ENCODE measurements at regions not wholly inside any gene's neighbourhood (a gene's known extent, or its start where the extent isn't known, plus 50 kb on each side); places are given as distances from the start of the nearest gene placed in this dataset.

GRCh38 chr10:3693698-3694080 lies 91.3 kb downstream of the KLF6 start:
- in situ Hi-C loops (cut with HindIII; ENCODE audit: low pct_unique_long_range_greater_than_20kb, low sequenced_read_pairs): no loop called here
- DNase-seq (ENCODE audit: low read depth): no peak

GRCh38 chr10:3693022-3693697 lies 91.8 kb downstream of the KLF6 start:
- no peak for DNase-seq (ENCODE audit: low read depth)
- in situ Hi-C loops (cut with HindIII; ENCODE audit: low pct_unique_long_range_greater_than_20kb, low sequenced_read_pairs): no loop called here

GRCh38 chr10:3692387-3692999 lies 92.5 kb downstream of the KLF6 start:
- in situ Hi-C loops (cut with HindIII; ENCODE audit: low pct_unique_long_range_greater_than_20kb, low sequenced_read_pairs): no loop called here
- no peak for DNase-seq (ENCODE audit: low read depth)

DNA sequence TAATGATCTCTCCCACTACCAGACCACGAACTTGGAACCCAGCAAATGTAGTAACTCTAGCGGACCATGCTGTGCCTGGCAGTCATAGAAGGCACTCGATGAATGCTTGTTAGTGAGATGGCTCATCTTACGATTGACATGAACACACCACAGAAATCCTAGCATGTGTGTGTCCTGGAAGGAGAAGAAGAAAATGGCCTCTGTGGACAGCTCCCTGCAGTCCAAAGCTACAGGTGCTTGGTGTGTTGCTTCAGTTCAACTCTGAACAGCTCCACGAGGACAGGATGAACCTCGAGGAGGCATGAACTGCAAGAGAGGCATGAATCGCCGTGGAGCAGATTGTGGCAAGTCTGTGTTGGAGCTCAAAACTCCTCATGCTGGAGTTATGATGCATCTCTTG lies 93.5 kb downstream of the KLF6 start:
- DNase-seq (ENCODE audit: low read depth): no peak
- in situ Hi-C loops (cut with HindIII; ENCODE audit: low pct_unique_long_range_greater_than_20kb, low sequenced_read_pairs): no loop called here

DNA sequence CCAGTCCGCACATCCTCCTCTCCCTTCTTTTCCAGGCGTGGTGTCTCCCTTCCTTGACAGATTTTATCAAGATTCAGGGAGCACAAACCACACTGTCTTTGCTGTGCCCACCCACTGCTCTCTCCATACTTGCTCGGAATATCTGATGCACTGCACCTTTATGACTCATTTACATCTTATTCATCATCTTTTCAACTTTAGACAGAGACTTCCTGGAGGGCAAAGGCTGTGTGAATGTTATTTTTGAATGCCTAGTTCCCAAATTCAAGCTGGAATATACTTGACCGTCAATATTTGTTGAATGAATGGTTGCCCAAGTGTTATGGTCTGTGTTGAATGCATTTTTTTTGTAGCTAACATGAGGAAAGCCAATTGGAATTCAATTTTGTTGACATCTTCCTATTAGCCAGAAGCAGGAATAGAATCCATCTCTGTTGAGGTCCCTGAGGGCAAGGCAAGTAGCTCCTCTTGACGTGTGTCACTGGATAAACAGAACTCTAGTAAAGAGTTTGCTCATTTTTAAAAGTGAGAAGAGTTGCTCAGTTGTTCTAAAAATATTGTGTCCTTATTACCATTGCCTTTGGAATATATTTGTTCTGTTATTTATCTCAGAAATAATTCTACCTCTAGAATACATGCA lies 95.0 kb downstream of the KLF6 start:
- no peak for DNase-seq (ENCODE audit: low read depth)
- in situ Hi-C loops (cut with HindIII; ENCODE audit: low pct_unique_long_range_greater_than_20kb, low sequenced_read_pairs): no loop called here

GRCh38 chr10:3687510-3688081 lies 97.4 kb downstream of the KLF6 start:
- DNase-seq (ENCODE audit: low read depth): no peak
- in situ Hi-C loops (cut with HindIII; ENCODE audit: low pct_unique_long_range_greater_than_20kb, low sequenced_read_pairs): no loop called here

DNA sequence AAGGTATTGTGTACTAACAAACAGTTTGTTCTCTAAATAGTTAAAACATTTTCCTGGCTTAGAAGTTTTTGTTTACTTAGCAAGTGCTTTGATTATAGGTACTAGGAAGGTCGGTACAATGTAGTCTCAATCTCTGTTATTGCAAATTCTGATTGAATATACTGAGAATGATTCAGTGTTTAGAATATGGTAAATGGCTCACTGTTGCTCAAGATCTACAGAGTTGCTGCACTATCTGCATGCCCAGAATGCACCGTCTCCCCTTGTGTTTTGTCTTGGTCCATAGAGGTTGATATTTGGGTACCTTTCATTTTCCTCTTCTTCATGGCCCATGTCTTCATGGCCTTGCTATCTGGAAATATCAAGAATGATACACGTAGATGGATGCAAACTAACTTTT lies 99.6 kb downstream of the KLF6 start:
- in situ Hi-C loops (cut with HindIII; ENCODE audit: low pct_unique_long_range_greater_than_20kb, low sequenced_read_pairs): no loop called here

DNA sequence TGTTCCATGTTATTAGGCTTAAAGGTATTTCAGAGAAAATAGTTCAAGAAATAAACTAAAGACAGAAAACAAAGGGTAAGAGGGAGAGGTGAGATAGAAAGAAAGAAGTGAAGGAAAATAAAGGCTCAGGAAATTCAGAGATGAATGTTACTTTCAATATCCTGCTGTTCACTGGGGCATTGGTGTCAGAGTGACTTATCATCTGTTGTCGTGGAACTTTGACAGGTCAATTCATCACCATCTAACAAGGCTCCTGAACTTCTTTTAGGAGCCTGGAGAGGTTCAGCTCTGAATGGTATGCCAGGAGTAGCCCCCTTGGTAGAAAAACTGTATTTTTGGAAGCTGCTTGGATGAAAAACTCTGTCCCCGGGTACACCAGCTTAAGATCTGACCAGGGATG lies 100.1 kb downstream of the KLF6 start:
- no peak for DNase-seq (ENCODE audit: low read depth)
- in situ Hi-C loops (cut with HindIII; ENCODE audit: low pct_unique_long_range_greater_than_20kb, low sequenced_read_pairs): no loop called here

More for the DNA sequence above, 99.6 kb downstream of the KLF6 start:
- DNase-seq (ENCODE audit: low read depth): no peak

- no peak for DNase-seq (ENCODE audit: low read depth)
- in situ Hi-C loops (cut with HindIII; ENCODE audit: low pct_unique_long_range_greater_than_20kb, low sequenced_read_pairs): no loop called here
Observed at GRCh38 chr10:3683560-3683959, 101.4 kb downstream of the KLF6 start.

DNA sequence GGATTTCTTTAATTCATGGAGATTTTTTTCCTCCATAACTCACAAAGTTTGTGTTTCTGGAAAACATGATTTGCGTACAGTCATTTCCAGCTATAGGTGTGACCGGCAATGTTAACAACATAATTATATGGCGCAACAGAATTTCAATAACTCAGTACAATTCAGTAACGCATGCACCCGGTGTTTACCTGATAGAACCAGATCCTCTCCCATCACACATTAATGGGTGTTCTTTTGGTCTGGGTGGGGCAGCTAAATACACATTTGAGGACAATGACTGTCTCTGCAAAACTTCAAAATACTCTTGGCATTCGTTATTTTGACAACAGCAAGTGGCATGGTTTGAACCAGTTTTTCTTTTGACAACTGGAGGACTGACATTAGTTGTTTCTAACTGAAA lies 102.3 kb downstream of the KLF6 start:
- no peak for DNase-seq (ENCODE audit: low read depth)
- in situ Hi-C loops (cut with HindIII; ENCODE audit: low pct_unique_long_range_greater_than_20kb, low sequenced_read_pairs): no loop called here

DNA sequence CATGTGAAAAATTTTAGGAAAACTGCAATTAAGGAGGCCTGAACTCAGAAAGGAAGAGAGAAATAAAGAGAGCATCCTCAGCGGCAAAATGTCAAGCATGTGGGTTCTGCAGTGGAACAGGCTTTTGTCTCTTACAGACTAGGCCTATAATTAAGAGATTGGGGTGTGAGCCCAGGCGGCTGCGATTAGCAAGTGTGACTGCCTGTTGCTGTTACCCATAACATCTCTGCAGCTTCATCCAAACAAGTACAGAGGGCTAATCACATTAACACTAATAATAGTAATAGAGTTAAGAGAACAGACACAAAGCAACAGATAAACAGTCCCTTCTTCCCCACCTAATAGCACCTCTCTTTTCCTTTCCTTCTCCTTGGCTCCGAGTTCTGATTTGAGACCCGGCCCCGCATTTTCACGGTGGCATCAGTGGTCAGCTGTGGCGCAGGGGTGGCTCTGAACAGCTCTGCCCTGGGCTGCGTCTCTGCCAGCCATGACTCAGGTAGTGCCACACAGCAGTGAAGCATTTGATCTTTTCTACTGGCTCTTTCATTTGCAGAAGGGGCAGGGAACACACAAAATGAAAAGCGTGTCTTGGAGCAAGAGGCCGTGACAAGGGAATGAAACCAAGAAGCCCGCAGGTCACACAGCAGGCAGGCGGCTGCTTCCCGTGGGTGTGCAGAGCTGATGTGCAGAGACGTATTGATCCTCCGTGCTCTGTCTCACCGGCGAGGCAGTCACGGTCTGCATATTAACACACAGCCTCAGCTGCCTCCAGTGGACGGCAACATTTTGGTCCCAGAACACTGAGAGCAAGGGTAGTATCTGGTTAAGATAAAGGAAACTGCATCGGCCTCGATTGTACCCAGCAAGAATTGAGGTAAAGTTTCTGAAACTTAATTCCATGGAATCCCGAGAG lies 103.1 kb downstream of the KLF6 start:
- in situ Hi-C loops (cut with HindIII; ENCODE audit: low pct_unique_long_range_greater_than_20kb, low sequenced_read_pairs): no loop called here
- DNase-seq (ENCODE audit: low read depth): no peak

DNA sequence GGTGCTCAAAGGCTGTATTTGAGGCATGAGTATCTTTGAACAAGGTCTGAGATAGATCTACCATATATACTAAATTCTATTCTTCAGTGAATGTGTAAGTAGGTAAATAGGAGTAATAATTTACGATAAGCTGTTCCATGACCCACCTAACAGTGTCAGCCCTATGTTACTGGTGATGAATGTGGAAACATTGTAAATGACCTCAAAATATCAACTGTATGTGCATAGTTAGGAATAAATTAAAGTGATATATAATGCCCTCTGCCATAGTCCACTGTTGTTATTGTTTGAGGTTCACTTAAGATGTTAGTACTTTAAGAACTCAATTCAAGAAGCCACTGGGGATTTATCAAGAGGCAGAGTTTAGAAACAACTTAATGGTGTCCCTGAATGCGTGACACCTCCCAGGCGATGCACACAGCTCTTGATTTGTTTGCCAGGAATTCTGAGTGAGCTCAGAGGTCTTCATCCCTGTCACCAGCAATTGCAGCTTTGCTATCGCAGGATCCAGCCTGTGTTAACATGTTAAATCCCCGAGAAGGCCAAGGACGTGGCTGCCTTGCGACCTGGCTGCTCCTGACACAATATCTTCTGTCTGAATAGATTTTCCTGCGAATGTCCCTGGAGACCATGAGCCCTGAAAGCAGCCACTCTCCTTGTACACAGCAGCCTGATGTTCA lies 104.9 kb downstream of the KLF6 start:
- in situ Hi-C loops (cut with HindIII; ENCODE audit: low pct_unique_long_range_greater_than_20kb, low sequenced_read_pairs): no loop called here
- no peak for DNase-seq (ENCODE audit: low read depth)

DNA sequence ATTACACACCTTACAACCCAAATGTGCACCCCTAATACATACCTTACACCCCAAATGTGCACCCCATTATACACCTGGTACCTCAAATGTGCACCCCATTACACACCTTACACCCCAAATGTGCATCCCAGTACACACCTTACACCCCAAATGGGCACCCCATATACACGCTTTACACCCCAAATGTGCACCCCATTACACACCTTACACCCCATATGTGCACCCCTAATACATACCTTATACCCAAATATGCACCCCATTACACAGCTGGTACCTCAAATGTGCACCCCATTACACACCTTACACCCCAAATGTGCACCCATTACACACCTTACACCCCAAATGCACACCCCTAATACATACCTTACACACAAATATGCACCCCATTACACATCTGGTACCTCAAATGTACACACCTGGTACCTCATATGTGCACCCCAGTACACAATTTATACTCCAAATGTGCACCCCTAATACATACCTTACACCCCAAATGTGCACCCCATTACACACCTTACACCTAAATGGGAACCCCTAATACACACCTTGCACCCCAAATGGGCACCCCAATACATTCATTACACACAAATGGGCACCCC lies 106.3 kb downstream of the KLF6 start:
- in situ Hi-C loops (cut with HindIII; ENCODE audit: low pct_unique_long_range_greater_than_20kb, low sequenced_read_pairs): no loop called here
- DNase-seq (ENCODE audit: low read depth): no peak

DNA sequence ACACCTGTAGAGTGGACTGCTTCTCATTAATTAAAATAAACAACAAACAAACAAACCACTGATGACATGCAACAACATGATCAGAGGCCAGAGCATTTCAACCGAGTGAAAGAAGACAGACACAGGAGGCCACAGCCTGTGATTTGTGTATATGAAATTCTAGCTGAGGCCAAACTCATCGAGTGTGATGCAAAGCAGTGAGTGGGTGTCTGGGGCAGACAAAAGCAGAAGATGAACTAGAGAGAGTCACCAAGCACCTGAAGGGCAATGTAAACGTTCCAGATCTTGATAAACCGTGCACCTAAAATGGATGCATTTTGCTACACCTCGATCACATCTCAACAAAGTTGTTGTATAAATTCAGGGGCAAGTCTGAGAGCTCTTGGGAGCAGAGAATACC lies 108.4 kb downstream of the KLF6 start:
- in situ Hi-C loops (cut with HindIII; ENCODE audit: low pct_unique_long_range_greater_than_20kb, low sequenced_read_pairs): no loop called here
- no peak for DNase-seq (ENCODE audit: low read depth)

DNA sequence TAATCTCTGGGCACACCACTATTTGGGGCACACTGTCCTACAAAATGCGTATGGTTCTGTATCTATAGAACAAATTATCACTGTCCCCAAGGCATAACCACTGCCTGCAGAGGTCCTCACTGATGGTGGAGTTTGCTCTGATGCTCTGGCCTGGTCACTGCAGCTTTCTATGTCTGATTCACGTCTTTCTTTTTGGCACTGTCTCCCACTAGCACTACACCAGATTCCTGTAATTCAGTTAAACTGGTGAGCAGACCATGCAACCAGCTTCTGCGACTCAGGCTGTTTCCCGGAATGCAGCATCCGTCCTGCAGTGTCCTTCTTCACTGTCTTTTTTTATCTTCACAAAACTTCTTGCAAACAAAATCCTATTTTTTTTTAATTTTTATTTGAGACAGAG lies 112.8 kb downstream of the KLF6 start:
- in situ Hi-C loops (cut with HindIII; ENCODE audit: low pct_unique_long_range_greater_than_20kb, low sequenced_read_pairs): no loop called here
- no peak for DNase-seq (ENCODE audit: low read depth)

DNA sequence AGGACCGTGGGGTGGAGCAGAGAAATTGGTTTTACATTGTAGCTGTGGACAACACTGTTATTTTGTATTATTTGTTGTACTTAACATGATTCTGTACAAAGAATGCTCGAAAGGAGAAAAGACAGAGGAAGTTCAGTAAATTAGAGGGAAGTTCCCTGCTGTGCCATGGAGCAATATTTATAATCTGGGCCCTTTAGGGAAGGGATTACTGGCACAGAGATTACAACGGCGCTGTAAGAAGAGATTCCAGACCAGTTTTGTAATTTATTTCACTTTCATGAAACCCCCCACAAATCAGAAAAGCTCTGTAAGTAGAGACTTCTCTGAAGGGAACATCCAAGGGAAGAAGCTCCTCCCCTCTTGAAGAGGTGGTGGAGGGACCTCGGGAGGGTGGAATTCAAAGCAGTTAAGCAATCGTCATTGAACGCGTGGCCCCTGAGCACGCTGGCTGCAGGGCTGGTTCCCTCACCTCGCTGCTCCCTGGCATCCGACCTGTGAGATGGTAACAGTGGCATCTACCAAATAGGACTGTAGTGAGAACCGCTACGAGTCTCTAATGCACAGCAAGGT lies 113.5 kb downstream of the KLF6 start:
- DNase-seq (ENCODE audit: low read depth): no peak
- in situ Hi-C loops (cut with HindIII; ENCODE audit: low pct_unique_long_range_greater_than_20kb, low sequenced_read_pairs): no loop called here

DNA sequence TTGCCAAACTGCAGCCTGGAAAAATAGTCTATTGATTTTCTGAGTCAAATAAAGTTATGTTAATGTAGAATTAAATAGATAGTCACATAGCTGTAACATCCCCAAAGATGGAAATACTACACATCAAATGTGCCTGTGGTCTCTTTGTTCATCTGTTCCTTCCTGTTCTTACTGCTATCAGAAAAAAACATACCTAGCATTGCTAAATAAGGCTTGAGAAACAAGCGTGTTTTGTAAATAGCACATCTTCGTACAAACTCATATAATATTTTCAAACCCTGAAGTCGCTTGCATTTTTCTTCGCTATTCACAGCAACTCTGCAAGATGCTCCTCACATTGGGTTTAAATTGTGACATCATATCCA lies 116.1 kb downstream of the KLF6 start:
- in situ Hi-C loops (cut with HindIII; ENCODE audit: low pct_unique_long_range_greater_than_20kb, low sequenced_read_pairs): no loop called here
- no peak for DNase-seq (ENCODE audit: low read depth)

All from Caki2 (cell line).